Adrenal gland (tissue), 9 donors: ENCODE measurements at regions not wholly inside any gene's neighbourhood (a gene's known extent, or its start where the extent isn't known, plus 50 kb on each side); places are given as distances from the start of the nearest gene placed in this dataset.

Experiments used
- DNase-seq, 7 donors: peaks; one replicate each; pipeline ENCODE4 v3.0.0-alpha.2; 2019 to 2020
- H3K27ac ChIP-seq, 5 donors: fragments of 200-600 bp; sonication (generic) in 4 of 5; 1 replicate in 3 of 5; 2 replicates in 2 of 5; pipeline versions ENCODE4 v1.5.1 to v1.8.0; 2016 to 2020; ENCODE audit warnings: mild to moderate bottlenecking in 1 of 5
- H3K27me3 ChIP-seq: fragments of 200-600 bp; 2 replicates; pipeline ENCODE4 v1.8.0; 2021
- H3K36me3 ChIP-seq, 2 donors: fragments of 200-600 bp; replicated peaks in 1 of 2; 1 replicate in 1 of 2; 2 replicates in 1 of 2; pipeline versions ENCODE4 v1.5.1 to v1.8.0; 2018 to 2022
- H3K4me1 ChIP-seq, 2 donors: fragments of 200-600 bp; replicated peaks in 1 of 2; 1 replicate in 1 of 2; 2 replicates in 1 of 2; pipeline versions ENCODE4 v1.5.1 to v1.8.0; 2018 to 2021
- H3K4me3 ChIP-seq, 4 donors: fragments of 200-600 bp; sonication (generic) in 3 of 4; one replicate each; pipeline ENCODE4 v1.5.1; 2016 to 2018
- H3K9me3 ChIP-seq, 3 donors: fragments of 200-600 bp; sonication (generic) in 1 of 3; replicated peaks in 1 of 3; 1 replicate in 2 of 3; 2 replicates in 1 of 3; pipeline versions ENCODE4 v1.5.1 to v1.8.0; 2016 to 2021
- POLR2A ChIP-seq, 2 donors: fragments of 450-650 bp; IDR thresholded peaks; one replicate each; pipeline ENCODE4 v1.6.1; 2017; ENCODE audit warnings: antibody characterized with exemption in 2 of 2, mild to moderate bottlenecking in 2 of 2, moderate library complexity in 1 of 2
- WGBS, 4 donors: extraction: QIAGEN DNeasy Blood & Tissue Kit in 2 of 4; methylation state at CpG; one replicate each; pipeline versions ENCODE4 v1.1.5 to v1.1.7; 2013 to 2017; 5-methylcytosine and 5-hydroxymethylcytosine counted together
- intact Hi-C, 2 donors: fragments of 100-400 bp; cut with DNase I; formaldehyde crosslinking; loops; one replicate each; pipeline versions ENCODE4 v1.14.1 to v1.15.0; 2022 to 2023
- TF ChIP-seq, protein P1 (sequence below), 6 experiments: fragments of 450-650 bp in 4 of 6; fragments of 200-600 bp in 2 of 6; sonication (generic) in 1 of 6; IDR thresholded peaks; 1 replicate in 5 of 6; 2 replicates in 1 of 6; pipeline versions ENCODE4 v1.5.1 to v1.8.0; 2016 to 2021; ENCODE audit warnings: antibody characterized with exemption in 6 of 6, mild to moderate bottlenecking in 2 of 6, moderate library complexity in 1 of 6
- donor health status: healthy with polysubstance abuse.
- donor health status: Bipolar disorder and iron deficiency.
- donor health status: DM: yes; HTN: yes; CAD: no.
- donor health status: DM: no; HTN: no; CAD: no.
- donor health status: DM: no; HTN: no; CAD: no.

- intact Hi-C loops = no loop called here
- no peak overlapping the region for H3K27ac ChIP-seq
- WGBS, 4 donors = 19 to 29% (median 22%) methylated on average over 4 of the region's 4 CpGs
- H3K4me3 ChIP-seq = no peak overlapping the region
- DNase-seq = no peak
- H3K36me3 ChIP-seq = no peaks in the 10 kb centered on the region
- H3K27me3 ChIP-seq = no peaks in the 10 kb centered on the region
- no peaks in the 10 kb centered on the region for H3K4me1 ChIP-seq
- H3K9me3 ChIP-seq = no peaks in the 10 kb centered on the region
- TF ChIP-seq, protein P1, sequence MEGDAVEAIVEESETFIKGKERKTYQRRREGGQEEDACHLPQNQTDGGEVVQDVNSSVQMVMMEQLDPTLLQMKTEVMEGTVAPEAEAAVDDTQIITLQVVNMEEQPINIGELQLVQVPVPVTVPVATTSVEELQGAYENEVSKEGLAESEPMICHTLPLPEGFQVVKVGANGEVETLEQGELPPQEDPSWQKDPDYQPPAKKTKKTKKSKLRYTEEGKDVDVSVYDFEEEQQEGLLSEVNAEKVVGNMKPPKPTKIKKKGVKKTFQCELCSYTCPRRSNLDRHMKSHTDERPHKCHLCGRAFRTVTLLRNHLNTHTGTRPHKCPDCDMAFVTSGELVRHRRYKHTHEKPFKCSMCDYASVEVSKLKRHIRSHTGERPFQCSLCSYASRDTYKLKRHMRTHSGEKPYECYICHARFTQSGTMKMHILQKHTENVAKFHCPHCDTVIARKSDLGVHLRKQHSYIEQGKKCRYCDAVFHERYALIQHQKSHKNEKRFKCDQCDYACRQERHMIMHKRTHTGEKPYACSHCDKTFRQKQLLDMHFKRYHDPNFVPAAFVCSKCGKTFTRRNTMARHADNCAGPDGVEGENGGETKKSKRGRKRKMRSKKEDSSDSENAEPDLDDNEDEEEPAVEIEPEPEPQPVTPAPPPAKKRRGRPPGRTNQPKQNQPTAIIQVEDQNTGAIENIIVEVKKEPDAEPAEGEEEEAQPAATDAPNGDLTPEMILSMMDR (IDR thresholded peaks at IDR 0.05) = no peak
- TF ChIP-seq POLR2A (IDR thresholded peaks at IDR 0.05) = no peak
These were observed 690.9 kb upstream of the TMEFF2 start for GRCh38 chr2:192885569-192886160.

DNA sequence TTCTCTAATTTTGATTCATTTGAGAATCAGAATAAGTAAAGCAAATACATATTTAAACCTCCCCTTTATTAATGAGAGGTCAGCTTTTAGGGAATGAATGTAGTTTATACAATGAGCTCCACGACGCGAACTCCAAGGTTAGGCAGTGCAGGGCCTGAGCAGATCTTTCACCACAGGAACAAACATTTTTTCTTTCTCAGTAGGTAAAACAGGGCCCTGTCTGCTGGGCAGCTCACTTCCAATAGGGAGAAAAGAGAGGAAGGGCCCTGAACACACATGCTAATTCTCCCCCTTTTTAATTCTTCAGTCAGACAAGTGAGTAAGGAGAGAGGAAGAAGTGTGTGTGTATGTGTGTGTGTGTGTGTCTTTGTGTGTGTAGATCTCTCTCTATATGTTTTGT lies 682.4 kb upstream of the TMEFF2 start:
- intact Hi-C loops = no loop called here
- TF ChIP-seq, protein P1 (IDR thresholded peaks at IDR 0.05) = no peak
- TF ChIP-seq POLR2A (IDR thresholded peaks at IDR 0.05) = no peak
- Histone ChIP-seq H3K27ac (no peak overlapping the region), H3K27me3 (no peaks in the 10 kb centered on the region), H3K4me1 (no peaks in the 10 kb centered on the region), H3K36me3 (no peaks in the 10 kb centered on the region), H3K9me3 (no peaks in the 10 kb centered on the region), H3K4me3 (no peak overlapping the region)
- DNase-seq = no peak
- WGBS, 4 donors = 57 to 78% (median 71%) methylated on average over 3 of the region's 3 CpGs

DNA sequence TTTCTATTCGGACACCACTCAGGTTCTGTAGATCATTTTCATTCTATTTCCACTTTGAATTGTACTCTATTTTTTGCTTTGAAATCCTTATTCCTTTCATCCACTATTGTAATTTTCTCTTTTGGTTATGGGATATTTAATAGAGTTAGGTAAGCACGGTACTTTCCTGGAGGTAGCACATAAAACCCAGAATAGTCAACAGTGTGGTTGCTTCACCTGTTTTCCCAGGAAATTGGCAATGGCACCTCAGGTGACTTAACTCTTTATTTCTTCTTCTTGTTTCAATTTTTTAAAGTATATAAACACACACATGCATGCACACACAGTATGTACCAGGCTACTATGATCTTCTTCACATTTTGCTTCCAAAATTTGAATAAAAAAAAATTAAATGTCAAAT lies 682.0 kb upstream of the TMEFF2 start:
- no peak for DNase-seq
- Histone ChIP-seq H3K36me3 (no peaks in the 10 kb centered on the region), H3K9me3 (no peaks in the 10 kb centered on the region), H3K27ac (no peak overlapping the region), H3K4me3 (no peak overlapping the region), H3K4me1 (no peaks in the 10 kb centered on the region), H3K27me3 (no peaks in the 10 kb centered on the region)
- no peak for TF ChIP-seq POLR2A (IDR thresholded peaks at IDR 0.05)
- TF ChIP-seq, protein P1 (IDR thresholded peaks at IDR 0.05) = no peak
- intact Hi-C loops = no loop called here
- WGBS, 4 donors = 80 to 88% (median 84%) methylated on average over 2 of the region's 2 CpGs

- DNase-seq = no peak
- Histone ChIP-seq H3K27me3 (no peaks in the 10 kb centered on the region), H3K9me3 (no peaks in the 10 kb centered on the region), H3K27ac (no peak overlapping the region), H3K4me1 (no peaks in the 10 kb centered on the region), H3K4me3 (no peak overlapping the region), H3K36me3 (no peaks in the 10 kb centered on the region)
- WGBS, 4 donors = 93 to 100% (median 95%) methylated on average over 1 of the region's 1 CpG
- intact Hi-C loops = no loop called here
- TF ChIP-seq, protein P1 (IDR thresholded peaks at IDR 0.05) = no peak
- no peak for TF ChIP-seq POLR2A (IDR thresholded peaks at IDR 0.05)
These were observed 660.0 kb upstream of the TMEFF2 start for GRCh38 chr2:192854706-192855105.
